ENCODE measurements at regions not wholly inside any gene's neighbourhood (a gene's known extent, or its start where the extent isn't known, plus 50 kb on each side); places are given as distances from the start of the nearest gene placed in this dataset.

GRCh38 chr18:55910296-55910695 is 322.3 kb upstream of the TCF4 start:
- WGBS (ENCODE audit: insufficient coverage, low coverage, missing lambda C conversion rate), result 19% methylated on average over 2 of the region's 2 CpGs
- no peak overlapping the region for H3K4me3 ChIP-seq
- H2AFZ ChIP-seq (ENCODE audit: low read depth, low read length), result no peak overlapping the region
- no peak overlapping the region for H3K9ac ChIP-seq (ENCODE audit: insufficient read depth in 1 of 2, low read depth in 2 of 2, low read length in 2 of 2)
- ChIA-PET POLR2A (no interaction called here), CTCF (ENCODE audit: low intra/inter-chr PET ratio) (no interaction called here)
- H4K20me1 ChIP-seq (replicated peaks; ENCODE audit: control insufficient read depth, insufficient read depth, low read length), result no peaks in the 10 kb centered on the region
- H3K27me3 ChIP-seq (ENCODE audit: control insufficient read depth in 2 of 2, insufficient read depth in 2 of 2, low read length in 2 of 2), result no peaks in the 10 kb centered on the region
- BruUV-seq (replicated peaks), result no TSS peak
- in situ Hi-C loops (cut with MboI), result no loop called here
- no peaks in the 10 kb centered on the region for H3K79me2 ChIP-seq (ENCODE audit: control insufficient read depth, insufficient read depth, low read length)
- H3K9me3 ChIP-seq (replicated peaks; ENCODE audit: control insufficient read depth, insufficient read depth, low read depth, low read length), result peaks cover 3% of the 10 kb centered on the region; the same call in 1 of the 2 replicates
- H3K4me1 ChIP-seq (replicated peaks in 1 of 2; ENCODE audit: control insufficient read depth in 2 of 2, insufficient read depth in 2 of 2, low read length in 2 of 2), result no peaks in the 10 kb centered on the region; a peak in 1 of 5 replicates
- TF ChIP-seq, protein P1, sequence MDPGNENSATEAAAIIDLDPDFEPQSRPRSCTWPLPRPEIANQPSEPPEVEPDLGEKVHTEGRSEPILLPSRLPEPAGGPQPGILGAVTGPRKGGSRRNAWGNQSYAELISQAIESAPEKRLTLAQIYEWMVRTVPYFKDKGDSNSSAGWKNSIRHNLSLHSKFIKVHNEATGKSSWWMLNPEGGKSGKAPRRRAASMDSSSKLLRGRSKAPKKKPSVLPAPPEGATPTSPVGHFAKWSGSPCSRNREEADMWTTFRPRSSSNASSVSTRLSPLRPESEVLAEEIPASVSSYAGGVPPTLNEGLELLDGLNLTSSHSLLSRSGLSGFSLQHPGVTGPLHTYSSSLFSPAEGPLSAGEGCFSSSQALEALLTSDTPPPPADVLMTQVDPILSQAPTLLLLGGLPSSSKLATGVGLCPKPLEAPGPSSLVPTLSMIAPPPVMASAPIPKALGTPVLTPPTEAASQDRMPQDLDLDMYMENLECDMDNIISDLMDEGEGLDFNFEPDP (CRISPR knock-in tag; IDR thresholded peaks at IDR 0.05), result no peak
- TF ChIP-seq RFX5 (IDR thresholded peaks at IDR 0.05; ENCODE audit: low read depth, low read length), result no peak
- TF ChIP-seq HNRNPLL (IDR thresholded peaks at IDR 0.05; ENCODE audit: low read depth, low read length, poor library complexity, severe bottlenecking), result no peak
- TF ChIP-seq PHF8 (IDR thresholded peaks at IDR 0.05; ENCODE audit: borderline replicate concordance, low read length), result no peak
- TF ChIP-seq ZNF3 (CRISPR knock-in tag; IDR thresholded peaks at IDR 0.05), result no peak
- TF ChIP-seq ZC3H4 (CRISPR knock-in tag; IDR thresholded peaks at IDR 0.05; ENCODE audit: borderline replicate concordance), result no peak
- TF ChIP-seq NR1H2 (CRISPR knock-in tag; IDR thresholded peaks at IDR 0.05), result no peak
- no peak for TF ChIP-seq ZKSCAN1 (IDR thresholded peaks at IDR 0.05; ENCODE audit: low read depth, low read length)
- TF ChIP-seq SFPQ (IDR thresholded peaks at IDR 0.05; ENCODE audit: low read depth, low read length), result no peak
- TF ChIP-seq ZNF589 (CRISPR knock-in tag; IDR thresholded peaks at IDR 0.05; ENCODE audit: low read depth), result no peak
- TF ChIP-seq NR2C1 (IDR thresholded peaks at IDR 0.05), result no peak
- no peak for TF ChIP-seq NR2C1 (tag; IDR thresholded peaks at IDR 0.05)
- no peak for TF ChIP-seq MCM5 (IDR thresholded peaks at IDR 0.05; ENCODE audit: low read depth)
- intact Hi-C loops (cut with micrococcal nuclease), result no loop called here
- no peak overlapping the region for H3K4me2 ChIP-seq (ENCODE audit: insufficient read depth, low read length)
- H3K9me1 ChIP-seq (ENCODE audit: control insufficient read depth, insufficient read depth, low read length), result no peaks in the 10 kb centered on the region
- no peaks in the 10 kb centered on the region for H3K36me3 ChIP-seq (ENCODE audit: control insufficient read depth, insufficient read depth, low read length)
- no peak for FAIRE-seq
- ATAC-seq, result no peak
- H3K27ac ChIP-seq (ENCODE audit: extremely low read depth, low read depth, low read length), result no peak overlapping the region
- no peak for DNase-seq (ENCODE audit: extremely low read depth in 1 of 4, low spot score in 3 of 4)
